IMR-90 (cell line): ENCODE measurements at regions not wholly inside any gene's neighbourhood (a gene's known extent, or its start where the extent isn't known, plus 50 kb on each side); places are given as distances from the start of the nearest gene placed in this dataset.
A peak's percentile ranks its signal among the peaks of the same experiment; 100 is the strongest.

Experiments
- ATAC-seq: fragments of 200-7000 bp; cut with Tn5 transposase; 2 replicates; pipeline ENCODE4 v1.9.1; 2020; ENCODE audit warnings: low read depth, mild to moderate bottlenecking, moderate library complexity
- BruUV-seq: library from RNA; stranded (reverse); fragments of 400-500 nt; replicated peaks from 2 replicates; lab custom pipeline; 2021; lab: Mats Ljungman, UMichigan
- CTCF ChIA-PET: fragments of 300-600 bp; formaldehyde crosslinking; extraction: SDS; loops from one replicate; lab custom pipeline; 2021; ENCODE audit warnings: antibody characterized with exemption; lab: Yijun Ruan, JAX
- POLR2A ChIA-PET: fragments of 300-600 bp; sonication (Branson Sonifier 250); formaldehyde crosslinking; loops from one replicate; lab custom pipeline; 2022; ENCODE audit warnings: antibody characterized with exemption; ENCODE audit not compliant: unreplicated experiment; lab: Charles Lee
- DNase-seq: peaks from one replicate; pipeline ENCODE4 v3.0.0; 2013
- H2AFZ ChIP-seq: replicated peaks from 2 replicates; pipeline ENCODE3; 2013; ENCODE audit warnings: low read length, mild to moderate bottlenecking; ENCODE audit not compliant: poor library complexity
- H2AK5ac ChIP-seq: 2 replicates; pipeline ENCODE4 v1.6.1; 2013; ENCODE audit warnings: low read depth, low read length, inconsistent platforms
- H2AK9ac ChIP-seq: replicated peaks from 2 replicates; pipeline ENCODE3; 2013; ENCODE audit warnings: mild to moderate bottlenecking, low read depth, low read length, moderate library complexity; ENCODE audit not compliant: poor library complexity
- H2BK120ac ChIP-seq: 2 replicates; pipeline ENCODE4 v1.6.1; 2013; ENCODE audit warnings: low read depth, low read length, inconsistent platforms
- H2BK15ac ChIP-seq: 3 replicates; pipeline ENCODE4 v1.6.1; 2013; ENCODE audit warnings: low read depth, low read length, inconsistent platforms
- H2BK20ac ChIP-seq: 2 replicates; pipeline ENCODE4 v1.6.1; 2013; ENCODE audit warnings: low read depth, mild to moderate bottlenecking, inconsistent platforms, low read length, moderate library complexity
- H2BK5ac ChIP-seq: 2 replicates; pipeline ENCODE4 v1.6.1; 2013; ENCODE audit warnings: mild to moderate bottlenecking, low read depth, low read length, inconsistent platforms; ENCODE audit not compliant: poor library complexity, severe bottlenecking
- H3K14ac ChIP-seq: replicated peaks from 2 replicates; pipeline ENCODE4 v1.6.1; 2013; ENCODE audit warnings: low read depth, low read length, inconsistent platforms
- H3K18ac ChIP-seq: 2 replicates; pipeline ENCODE4 v1.6.1; 2013; ENCODE audit warnings: low read depth, low read length, control low read depth
- H3K23ac ChIP-seq: 2 replicates; pipeline ENCODE4 v1.6.1; 2013; ENCODE audit warnings: low read depth, low read length, inconsistent platforms
- H3K27ac ChIP-seq: 2 replicates; pipeline ENCODE4 v1.5.1; 2013; ENCODE audit warnings: mild to moderate bottlenecking, control low read depth, low read length; ENCODE audit not compliant: insufficient read depth
- H3K27me3 ChIP-seq: 2 replicates; pipeline ENCODE4 v1.6.1; 2013; ENCODE audit warnings: low read length; ENCODE audit not compliant: control insufficient read depth, insufficient read depth
- H3K36me3 ChIP-seq: 2 replicates; pipeline ENCODE4 v1.6.1; 2013; ENCODE audit warnings: low read length, mixed read lengths; ENCODE audit not compliant: control insufficient read depth, insufficient read depth
- H3K4ac ChIP-seq: 2 replicates; pipeline ENCODE4 v1.6.1; 2013; ENCODE audit warnings: low read depth, low read length, inconsistent platforms
- H3K4me1 ChIP-seq: 2 replicates; pipeline ENCODE4 v1.6.1; 2013; ENCODE audit warnings: low read length, mixed read lengths; ENCODE audit not compliant: control insufficient read depth, insufficient read depth
- H3K4me2 ChIP-seq: 2 replicates; pipeline ENCODE4 v1.6.1; 2013; ENCODE audit warnings: low read depth, mild to moderate bottlenecking, control low read depth, low read length, moderate library complexity
- H3K4me3 ChIP-seq: 2 replicates; pipeline ENCODE4 v1.5.1; 2013; ENCODE audit warnings: low read depth, mild to moderate bottlenecking, control low read depth, low read length, moderate library complexity; ENCODE audit not compliant: insufficient read depth
- H3K56ac ChIP-seq: 2 replicates; pipeline ENCODE4 v1.6.1; 2013; ENCODE audit warnings: low read length, inconsistent platforms; ENCODE audit not compliant: insufficient read depth; ENCODE audit errors: extremely low read depth
- H3K79me1 ChIP-seq, 2 experiments: 2 replicates each; pipeline ENCODE4 v1.6.1; 2013; ENCODE audit warnings: low read length in 2 of 2, inconsistent platforms in 1 of 2, low read depth in 1 of 2
- H3K9ac ChIP-seq: 2 replicates; pipeline ENCODE4 v1.6.1; 2013; ENCODE audit warnings: low read depth, low read length, control low read depth
- H3K9me1 ChIP-seq: 2 replicates; pipeline ENCODE4 v1.6.1; 2013; ENCODE audit warnings: low read length, inconsistent platforms; ENCODE audit not compliant: insufficient read depth
- H3K9me3 ChIP-seq: 2 replicates; pipeline ENCODE4 v1.6.1; 2013; ENCODE audit warnings: low read length; ENCODE audit not compliant: control insufficient read depth, insufficient read depth
- H4K20me1 ChIP-seq: 2 replicates; pipeline ENCODE4 v1.6.1; 2013; ENCODE audit warnings: low read length, inconsistent platforms; ENCODE audit not compliant: insufficient read depth
- H4K5ac ChIP-seq: 2 replicates; pipeline ENCODE4 v1.6.1; 2013; ENCODE audit warnings: mild to moderate bottlenecking, low read depth, low read length, control low read depth
- H4K8ac ChIP-seq, 2 experiments: 2 replicates each; pipeline ENCODE4 v1.6.1; 2013; ENCODE audit warnings: low read depth in 2 of 2, low read length in 2 of 2, control low read depth in 1 of 2, inconsistent platforms in 1 of 2
- H4K91ac ChIP-seq: 2 replicates; pipeline ENCODE4 v1.6.1; 2013; ENCODE audit warnings: low read depth, low read length, inconsistent platforms; ENCODE audit not compliant: insufficient read depth
- POLR2A ChIP-seq: IDR thresholded peaks from 2 replicates; pipeline ENCODE4 v1.6.1; 2012; ENCODE audit warnings: mild to moderate bottlenecking, low read depth, low read length
- USF2 ChIP-seq: fragments of 150-350 bp; IDR thresholded peaks from 2 replicates; pipeline ENCODE4 v1.6.1; 2017; ENCODE audit warnings: mild to moderate bottlenecking, antibody characterized with exemption, low read length, low read depth
- WGBS, 2 experiments: methylation state at CpG; one replicate each; pipeline versions ENCODE4 v1.1.5 to v1.1.7; 2013; ENCODE audit warnings: missing lambda C conversion rate in 2 of 2; ENCODE audit not compliant: insufficient read length in 1 of 2; ENCODE audit errors: extremely low coverage in 2 of 2; 5-methylcytosine and 5-hydroxymethylcytosine counted together
- dilution Hi-C: fragments of 300-500 bp; cut with HindIII; formaldehyde crosslinking; loops from one replicate; pipeline ENCODE4 v1.14.3; 2018; ENCODE audit warnings: low sequenced_read_pairs; ENCODE audit not compliant: unreplicated experiment
- in situ Hi-C: fragments of 300-500 bp; cut with MboI; formaldehyde crosslinking; loops from 3 replicates; pipeline ENCODE4 v1.14.3; 2019; ENCODE audit warnings: low sequenced_read_pairs, inconsistent platforms, mixed read lengths
- intact Hi-C: fragments of 100-400 bp; cut with micrococcal nuclease; formaldehyde crosslinking; loops from 2 replicates; pipeline ENCODE4 v1.10.0; 2022

GRCh38 chr13:99634672-99635071, 133.4 kb downstream of the TM9SF2 start:
- Histone ChIP-seq H3K23ac (no peak overlapping the region), H2BK5ac (no peak overlapping the region), H3K56ac (no peak overlapping the region), H4K5ac (no peak overlapping the region), H2AK5ac (no peak overlapping the region), H3K36me3 (no peaks in the 10 kb centered on the region), H2AK9ac (no peak overlapping the region), H3K4me1 (no peaks in the 10 kb centered on the region), H3K14ac (no peak overlapping the region), H2AFZ (no peak overlapping the region), H2BK20ac (no peak overlapping the region), H3K18ac (no peak overlapping the region), H2BK120ac (no peak overlapping the region), H3K9ac (no peak overlapping the region), H4K8ac (no peak overlapping the region), H3K27me3 (peaks cover 16% of the 10 kb centered on the region), H3K4me3 (no peak overlapping the region), H3K9me1 (no peaks in the 10 kb centered on the region), H4K91ac (no peak overlapping the region), H3K4me2 (no peak overlapping the region), H3K27ac (no peak overlapping the region), H3K79me1 (no peaks in the 10 kb centered on the region), H4K20me1 (no peaks in the 10 kb centered on the region), H3K4ac (no peak overlapping the region), H2BK15ac (no peak overlapping the region), H3K9me3 (no peaks in the 10 kb centered on the region)
- intact Hi-C loops: no loop called here
- CTCF ChIA-PET: no interaction called here
- BruUV-seq: no TSS peak
- POLR2A ChIA-PET: no interaction called here
- dilution Hi-C loops: no loop called here
- 90% methylated on average over 2 of the region's 7 CpGs; no CpG with 5 or more reads in 1 of the 2 experiments for WGBS, 2 experiments
- in situ Hi-C loops: no loop called here
- ATAC-seq: no peak
- DNase-seq: no peak
- TF ChIP-seq USF2 (0 out of 2 replicates have a peak, but pooled peaks have one; percentile 9), POLR2A (no peak)
